Lower leg skin (tissue), 3 donors: ENCODE measurements at regions not wholly inside any gene's neighbourhood (a gene's known extent, or its start where the extent isn't known, plus 50 kb on each side); places are given as distances from the start of the nearest gene placed in this dataset.

Experiments
- POLR2A ChIP-seq, 2 donors: fragments of 450-650 bp; IDR thresholded peaks; one replicate each; pipeline ENCODE4 v1.6.1; 2016 to 2017; ENCODE audit warnings: antibody characterized with exemption in 2 of 2, mild to moderate bottlenecking in 1 of 2, moderate library complexity in 1 of 2
- TF ChIP-seq, protein P1 (sequence below), 3 donors: fragments of 450-650 bp; IDR thresholded peaks; one replicate each; pipeline ENCODE4 v1.5.1; 2016; ENCODE audit warnings: antibody characterized with exemption in 3 of 3, mild to moderate bottlenecking in 3 of 3, moderate library complexity in 2 of 3

DNA sequence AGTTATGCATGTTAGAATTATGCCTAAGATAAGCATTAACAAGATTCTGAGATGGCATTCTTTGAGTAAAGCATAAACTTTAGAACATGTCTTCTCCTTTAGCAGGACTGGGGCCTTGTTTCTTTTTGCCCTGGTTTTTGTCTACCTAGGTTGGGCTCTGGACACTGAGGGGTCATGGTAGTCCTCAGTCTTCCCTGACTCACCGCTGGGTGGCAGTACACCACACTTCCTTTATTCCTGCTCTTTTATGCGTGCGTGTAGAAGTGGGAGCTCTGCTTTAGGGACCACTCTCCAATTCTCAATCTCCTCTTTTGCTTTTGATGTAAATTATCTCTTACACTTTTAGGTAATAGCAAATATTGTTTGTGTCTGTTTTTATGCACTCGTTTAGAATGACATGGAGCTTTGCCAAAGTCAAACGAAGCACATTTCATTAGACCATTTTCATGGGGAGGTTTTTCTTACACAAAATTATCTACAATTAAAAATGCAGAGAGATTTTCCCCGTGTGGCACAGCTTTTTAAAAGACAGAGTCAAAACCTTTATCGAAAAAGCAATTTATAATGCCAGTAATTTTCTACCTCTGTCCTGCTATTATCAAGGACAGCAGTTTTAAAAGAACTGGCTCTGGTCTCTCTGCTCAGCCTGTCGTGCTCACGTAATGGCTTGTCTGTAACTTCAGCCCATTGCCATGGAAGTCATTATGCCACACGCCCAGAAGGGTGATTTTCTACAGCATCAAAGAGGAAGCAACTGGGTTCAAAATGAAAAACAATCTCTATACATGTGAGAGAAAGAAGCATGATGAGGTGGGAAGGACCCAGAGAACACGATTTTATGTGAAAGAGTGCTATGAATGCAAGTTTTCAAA, 413.9 kb downstream of the COG6 start:
- TF ChIP-seq, protein P1, sequence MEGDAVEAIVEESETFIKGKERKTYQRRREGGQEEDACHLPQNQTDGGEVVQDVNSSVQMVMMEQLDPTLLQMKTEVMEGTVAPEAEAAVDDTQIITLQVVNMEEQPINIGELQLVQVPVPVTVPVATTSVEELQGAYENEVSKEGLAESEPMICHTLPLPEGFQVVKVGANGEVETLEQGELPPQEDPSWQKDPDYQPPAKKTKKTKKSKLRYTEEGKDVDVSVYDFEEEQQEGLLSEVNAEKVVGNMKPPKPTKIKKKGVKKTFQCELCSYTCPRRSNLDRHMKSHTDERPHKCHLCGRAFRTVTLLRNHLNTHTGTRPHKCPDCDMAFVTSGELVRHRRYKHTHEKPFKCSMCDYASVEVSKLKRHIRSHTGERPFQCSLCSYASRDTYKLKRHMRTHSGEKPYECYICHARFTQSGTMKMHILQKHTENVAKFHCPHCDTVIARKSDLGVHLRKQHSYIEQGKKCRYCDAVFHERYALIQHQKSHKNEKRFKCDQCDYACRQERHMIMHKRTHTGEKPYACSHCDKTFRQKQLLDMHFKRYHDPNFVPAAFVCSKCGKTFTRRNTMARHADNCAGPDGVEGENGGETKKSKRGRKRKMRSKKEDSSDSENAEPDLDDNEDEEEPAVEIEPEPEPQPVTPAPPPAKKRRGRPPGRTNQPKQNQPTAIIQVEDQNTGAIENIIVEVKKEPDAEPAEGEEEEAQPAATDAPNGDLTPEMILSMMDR (IDR thresholded peaks at IDR 0.05), result peak in 1 of 3 donors; percentile 38
- TF ChIP-seq POLR2A (IDR thresholded peaks at IDR 0.05), result no peak
